A549 (cell line): ENCODE measurements at regions not wholly inside any gene's neighbourhood (a gene's known extent, or its start where the extent isn't known, plus 50 kb on each side); places are given as distances from the start of the nearest gene placed in this dataset.

Source experiments
- ATAC-seq, 2 experiments: fragments of 200-7000 bp in 1 of 2; fragments of >200 bp in 1 of 2; cut with Nextera tagmentation in 1 of 2; cut with Tn5 transposase in 1 of 2; 3 replicates each; pipeline versions ENCODE4 v1.8.0 to v1.9.1; 2018 to 2020; ENCODE audit warnings: mild to moderate bottlenecking in 1 of 2, moderate library complexity in 1 of 2
- CTCF ChIA-PET: fragments of 300-600 bp; sonication (Branson Sonifier 250); formaldehyde crosslinking; extraction: SDS; loops from one replicate; lab custom pipeline; 2021; ENCODE audit warnings: antibody characterized with exemption, inconsistent platforms; lab: Yijun Ruan, JAX
- POLR2A ChIA-PET: fragments of 350-600 bp; formaldehyde crosslinking; extraction: SDS; loops from one replicate; lab custom pipeline; 2021; ENCODE audit warnings: antibody characterized with exemption, inconsistent platforms; lab: Yijun Ruan, JAX
- DNase-seq, 2 experiments: peaks; one replicate each; pipeline versions ENCODE4 v3.0.0 to v3.0.0-alpha.2; 2011 to 2016; ENCODE audit warnings: low read depth in 1 of 2, low spot score in 1 of 2
- FAIRE-seq: peaks from 2 replicates; lab custom pipeline; 2011; peaks lifted over from hg19 to GRCh38; lab: Jason Lieb, UNC
- H3K27ac ChIP-seq, 2 experiments: fragments of >200 bp; sonication (Bioruptor Twin); formaldehyde crosslinking; 3 replicates each; pipeline ENCODE4 v1.5.1; 2016 to 2017
- H3K4me1 ChIP-seq: fragments of >200 bp; sonication (Bioruptor Twin); formaldehyde crosslinking; 3 replicates; pipeline ENCODE4 v1.6.1; 2016
- H3K4me2 ChIP-seq: fragments of >200 bp; sonication (Bioruptor Twin); formaldehyde crosslinking; 3 replicates; pipeline ENCODE4 v1.6.1; 2016
- H3K4me3 ChIP-seq: fragments of >200 bp; sonication (Bioruptor Twin); formaldehyde crosslinking; 3 replicates; pipeline ENCODE4 v1.5.1; 2016
- H3K9me3 ChIP-seq: fragments of >200 bp; sonication (Bioruptor Twin); formaldehyde crosslinking; 3 replicates; pipeline ENCODE4 v1.6.1; 2016
- BHLHE40 ChIP-seq: IDR thresholded peaks from 2 replicates; pipeline ENCODE4 v1.6.1; 2012; ENCODE audit warnings: low read depth, low read length, inconsistent platforms
- CEBPB ChIP-seq, 2 experiments: fragments of >200 bp in 1 of 2; sonication (Bioruptor Twin) in 1 of 2; formaldehyde crosslinking in 1 of 2; IDR thresholded peaks; 2 replicates each; pipeline ENCODE4 v1.6.1; 2012 to 2016
- FOSB ChIP-seq: fragments of 250-450 bp; sonication (Bioruptor Pico); IDR thresholded peaks from 2 replicates; pipeline ENCODE4 v1.5.0; 2020; ENCODE audit warnings: mild to moderate bottlenecking, moderate library complexity
- FOSL2 ChIP-seq, 2 experiments: fragments of 450-650 bp in 1 of 2; fragments of >200 bp in 1 of 2; sonication (Bioruptor Twin) in 1 of 2; formaldehyde crosslinking; IDR thresholded peaks; 2 replicates each; pipeline versions ENCODE4 v1.5.0 to v1.6.1; 2016 to 2020; ENCODE audit warnings: mild to moderate bottlenecking in 1 of 2, moderate library complexity in 1 of 2
- HOXB13 ChIP-seq: fragments of 250-450 bp; sonication (Bioruptor Pico); IDR thresholded peaks from 2 replicates; pipeline ENCODE4 v1.5.0; 2020; ENCODE audit warnings: low read depth, mild to moderate bottlenecking, moderate library complexity
- MAFK ChIP-seq: fragments of 450-650 bp; IDR thresholded peaks from 2 replicates; pipeline ENCODE4 v1.6.1; 2014; ENCODE audit not compliant: partially characterized antibody
- MYC ChIP-seq: IDR thresholded peaks from 2 replicates; pipeline ENCODE4 v1.6.1; 2012; ENCODE audit warnings: mild to moderate bottlenecking, inconsistent platforms, low read length, improper control_type of control experiment, borderline replicate concordance
- NR3C1 ChIP-seq: fragments of >200 bp; sonication (Bioruptor Twin); formaldehyde crosslinking; IDR thresholded peaks from 3 replicates; pipeline ENCODE4 v1.6.1; 2017
- PHF8 ChIP-seq: fragments of 200-600 bp; sonication (generic); IDR thresholded peaks from 2 replicates; pipeline ENCODE4 v1.6.1; 2016; ENCODE audit warnings: low read depth, mild to moderate bottlenecking, antibody characterized with exemption, moderate library complexity, borderline replicate concordance
- POLR2A ChIP-seq: IDR thresholded peaks from 2 replicates; pipeline ENCODE4 v1.6.1; 2012; ENCODE audit warnings: mild to moderate bottlenecking, low read length
- POLR2AphosphoS2 ChIP-seq: conservative IDR thresholded peaks from 2 replicates; pipeline ENCODE4 v1.6.1; 2012; ENCODE audit warnings: low read length, improper control_type of control experiment, inconsistent platforms
- RARB ChIP-seq: fragments of 250-450 bp; sonication (Bioruptor Pico); IDR thresholded peaks from 2 replicates; pipeline ENCODE4 v1.8.0; 2021; ENCODE audit warnings: mild to moderate bottlenecking, moderate library complexity
- RCOR1 ChIP-seq: fragments of 150-350 bp; IDR thresholded peaks from 2 replicates; pipeline ENCODE4 v1.6.1; 2014; ENCODE audit warnings: antibody characterized with exemption, low read length, low read depth
- RFX5 ChIP-seq: fragments of 450-650 bp; IDR thresholded peaks from 2 replicates; pipeline ENCODE4 v1.7.1; 2014; ENCODE audit warnings: antibody characterized with exemption, mild to moderate bottlenecking, moderate library complexity
- TP53 ChIP-seq: fragments of 250-450 bp; sonication (Bioruptor Pico); IDR thresholded peaks from 2 replicates; pipeline ENCODE4 v1.5.0; 2021; ENCODE audit warnings: mild to moderate bottlenecking, moderate library complexity
- ZFP36 ChIP-seq: fragments of 450-650 bp; IDR thresholded peaks from 2 replicates; pipeline ENCODE4 v1.6.1; 2014; ENCODE audit warnings: borderline replicate concordance; ENCODE audit not compliant: partially characterized antibody
- ZNF302 ChIP-seq: fragments of 250-450 bp; sonication (Bioruptor Pico); IDR thresholded peaks from 2 replicates; pipeline ENCODE4 v1.9.0; 2021; ENCODE audit warnings: inconsistent platforms, mild to moderate bottlenecking, moderate library complexity
- WGBS: methylation state at CpG from one replicate; pipeline ENCODE4 v1.1.6; 2017; ENCODE audit errors: missing lambda C conversion rate; 5-methylcytosine and 5-hydroxymethylcytosine counted together
- TF ChIP-seq, protein P1 (sequence below): fragments of 250-450 bp; sonication (Bioruptor Pico); IDR thresholded peaks from 2 replicates; pipeline ENCODE4 v1.5.0; 2021; ENCODE audit warnings: mild to moderate bottlenecking, moderate library complexity, borderline replicate concordance
- TF ChIP-seq, protein P2 (sequence below): fragments of >200 bp; sonication (Bioruptor Twin); formaldehyde crosslinking; IDR thresholded peaks from 3 replicates; pipeline ENCODE4 v1.6.1; 2016
- TF ChIP-seq, protein P3 (sequence below): fragments of >200 bp; sonication (Bioruptor Twin); formaldehyde crosslinking; IDR thresholded peaks from 3 replicates; pipeline ENCODE4 v1.5.1; 2016
- TF ChIP-seq, protein P4 (sequence below): fragments of >200 bp; sonication (Bioruptor Twin); formaldehyde crosslinking; IDR thresholded peaks from 2 replicates; pipeline ENCODE4 v1.6.1; 2016
- TF ChIP-seq, protein P5 (sequence below): fragments of 150-350 bp; IDR thresholded peaks from 2 replicates; pipeline ENCODE4 v1.6.1; 2014; ENCODE audit warnings: low read depth, mild to moderate bottlenecking, low read length
- TF ChIP-seq, protein P6 (sequence below): IDR thresholded peaks from 2 replicates; pipeline ENCODE4 v1.6.1; 2012

DNA sequence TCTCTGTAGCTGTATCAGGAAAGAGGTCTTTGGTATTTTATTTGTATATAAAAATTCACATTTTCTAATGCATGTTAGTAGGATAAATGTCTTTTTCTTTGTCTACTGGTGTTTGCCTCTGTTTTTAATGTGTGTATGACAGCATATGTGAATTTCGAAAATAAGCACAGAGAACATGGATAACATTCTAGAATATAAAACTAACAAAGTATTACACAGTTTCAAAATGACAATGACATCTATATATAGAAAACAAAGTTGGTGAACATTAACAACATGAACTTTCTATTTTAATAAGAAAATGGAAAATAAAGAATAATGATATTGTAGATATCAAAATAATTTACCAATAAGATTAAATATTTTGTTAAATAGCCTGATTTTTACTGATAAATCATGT is 608.0 kb downstream of the COL12A1 start:
- CTCF ChIA-PET: no interaction called here
- Histone ChIP-seq H3K4me1 (peaks cover 14% of the 10 kb centered on the region; the same call in 2 of the 3 replicates), H3K4me3 (no peak overlapping the region), H3K9me3 (0 out of 3 replicates have a peak, but pooled peaks cover 2% of the 10 kb centered on the region), H3K27ac (no peak overlapping the region; a peak in 1 of 6 replicates), H3K4me2 (peak overlapping the region; percentile 47)
- DNase-seq (no peak), FAIRE-seq (no peak), ATAC-seq (no peak)
- TF ChIP-seq, protein P1, sequence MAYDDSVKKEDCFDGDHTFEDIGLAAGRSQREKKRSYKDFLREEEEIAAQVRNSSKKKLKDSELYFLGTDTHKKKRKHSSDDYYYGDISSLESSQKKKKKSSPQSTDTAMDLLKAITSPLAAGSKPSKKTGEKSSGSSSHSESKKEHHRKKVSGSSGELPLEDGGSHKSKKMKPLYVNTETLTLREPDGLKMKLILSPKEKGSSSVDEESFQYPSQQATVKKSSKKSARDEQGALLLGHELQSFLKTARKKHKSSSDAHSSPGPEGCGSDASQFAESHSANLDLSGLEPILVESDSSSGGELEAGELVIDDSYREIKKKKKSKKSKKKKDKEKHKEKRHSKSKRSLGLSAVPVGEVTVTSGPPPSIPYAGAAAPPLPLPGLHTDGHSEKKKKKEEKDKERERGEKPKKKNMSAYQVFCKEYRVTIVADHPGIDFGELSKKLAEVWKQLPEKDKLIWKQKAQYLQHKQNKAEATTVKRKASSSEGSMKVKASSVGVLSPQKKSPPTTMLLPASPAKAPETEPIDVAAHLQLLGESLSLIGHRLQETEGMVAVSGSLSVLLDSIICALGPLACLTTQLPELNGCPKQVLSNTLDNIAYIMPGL (CRISPR knock-in tag): no peak
- no peak for TF ChIP-seq RARB
- no peak for TF ChIP-seq CEBPB (IDR thresholded peaks at IDR 0.05)
- no peak for TF ChIP-seq PHF8
- no peak for TF ChIP-seq BHLHE40
- TF ChIP-seq MYC: no peak
- no peak for TF ChIP-seq ZFP36
- TF ChIP-seq, protein P2, sequence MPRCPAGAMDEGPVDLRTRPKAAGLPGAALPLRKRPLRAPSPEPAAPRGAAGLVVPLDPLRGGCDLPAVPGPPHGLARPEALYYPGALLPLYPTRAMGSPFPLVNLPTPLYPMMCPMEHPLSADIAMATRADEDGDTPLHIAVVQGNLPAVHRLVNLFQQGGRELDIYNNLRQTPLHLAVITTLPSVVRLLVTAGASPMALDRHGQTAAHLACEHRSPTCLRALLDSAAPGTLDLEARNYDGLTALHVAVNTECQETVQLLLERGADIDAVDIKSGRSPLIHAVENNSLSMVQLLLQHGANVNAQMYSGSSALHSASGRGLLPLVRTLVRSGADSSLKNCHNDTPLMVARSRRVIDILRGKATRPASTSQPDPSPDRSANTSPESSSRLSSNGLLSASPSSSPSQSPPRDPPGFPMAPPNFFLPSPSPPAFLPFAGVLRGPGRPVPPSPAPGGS: no peak
- TF ChIP-seq MAFK: no peak
- no peak for TF ChIP-seq ZNF302 (CRISPR knock-in tag)
- TF ChIP-seq, protein P3, sequence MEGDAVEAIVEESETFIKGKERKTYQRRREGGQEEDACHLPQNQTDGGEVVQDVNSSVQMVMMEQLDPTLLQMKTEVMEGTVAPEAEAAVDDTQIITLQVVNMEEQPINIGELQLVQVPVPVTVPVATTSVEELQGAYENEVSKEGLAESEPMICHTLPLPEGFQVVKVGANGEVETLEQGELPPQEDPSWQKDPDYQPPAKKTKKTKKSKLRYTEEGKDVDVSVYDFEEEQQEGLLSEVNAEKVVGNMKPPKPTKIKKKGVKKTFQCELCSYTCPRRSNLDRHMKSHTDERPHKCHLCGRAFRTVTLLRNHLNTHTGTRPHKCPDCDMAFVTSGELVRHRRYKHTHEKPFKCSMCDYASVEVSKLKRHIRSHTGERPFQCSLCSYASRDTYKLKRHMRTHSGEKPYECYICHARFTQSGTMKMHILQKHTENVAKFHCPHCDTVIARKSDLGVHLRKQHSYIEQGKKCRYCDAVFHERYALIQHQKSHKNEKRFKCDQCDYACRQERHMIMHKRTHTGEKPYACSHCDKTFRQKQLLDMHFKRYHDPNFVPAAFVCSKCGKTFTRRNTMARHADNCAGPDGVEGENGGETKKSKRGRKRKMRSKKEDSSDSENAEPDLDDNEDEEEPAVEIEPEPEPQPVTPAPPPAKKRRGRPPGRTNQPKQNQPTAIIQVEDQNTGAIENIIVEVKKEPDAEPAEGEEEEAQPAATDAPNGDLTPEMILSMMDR: no peak
- POLR2A ChIA-PET: no interaction called here
- WGBS: 97% methylated on average over 1 of the region's 1 CpG

DNA sequence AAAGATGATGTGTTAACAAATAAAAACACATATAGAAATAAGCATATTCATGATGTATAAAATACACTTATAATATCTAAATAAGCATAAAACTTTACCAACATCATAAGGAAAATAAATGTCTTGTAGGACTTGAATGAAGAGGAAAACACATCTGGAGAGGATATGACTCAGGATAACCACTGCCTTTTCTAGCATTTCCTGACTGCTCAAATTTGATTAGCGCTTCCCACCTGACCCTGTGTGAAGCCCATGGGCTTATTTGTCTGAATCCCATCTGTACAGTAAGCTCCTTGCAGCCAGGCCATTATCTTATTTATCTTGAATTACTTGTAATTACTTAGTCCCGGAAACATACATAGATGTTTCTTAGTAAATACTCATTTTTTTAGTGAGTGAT is 608.6 kb downstream of the COL12A1 start:
- peaks cover 14% of the 10 kb centered on the region; the same call in 2 of the 3 replicates for H3K4me1 ChIP-seq
- CTCF ChIA-PET: no interaction called here
- WGBS: 96% methylated on average over 2 of the region's 2 CpGs
- ATAC-seq (no peak), FAIRE-seq (no peak), DNase-seq (no peak)
- TF ChIP-seq, protein P4, sequence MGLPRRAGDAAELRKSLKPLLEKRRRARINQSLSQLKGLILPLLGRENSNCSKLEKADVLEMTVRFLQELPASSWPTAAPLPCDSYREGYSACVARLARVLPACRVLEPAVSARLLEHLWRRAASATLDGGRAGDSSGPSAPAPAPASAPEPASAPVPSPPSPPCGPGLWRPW: no peak
- TF ChIP-seq, protein P5, sequence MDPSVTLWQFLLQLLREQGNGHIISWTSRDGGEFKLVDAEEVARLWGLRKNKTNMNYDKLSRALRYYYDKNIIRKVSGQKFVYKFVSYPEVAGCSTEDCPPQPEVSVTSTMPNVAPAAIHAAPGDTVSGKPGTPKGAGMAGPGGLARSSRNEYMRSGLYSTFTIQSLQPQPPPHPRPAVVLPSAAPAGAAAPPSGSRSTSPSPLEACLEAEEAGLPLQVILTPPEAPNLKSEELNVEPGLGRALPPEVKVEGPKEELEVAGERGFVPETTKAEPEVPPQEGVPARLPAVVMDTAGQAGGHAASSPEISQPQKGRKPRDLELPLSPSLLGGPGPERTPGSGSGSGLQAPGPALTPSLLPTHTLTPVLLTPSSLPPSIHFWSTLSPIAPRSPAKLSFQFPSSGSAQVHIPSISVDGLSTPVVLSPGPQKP: no peak
- TF ChIP-seq POLR2AphosphoS2: no peak
- TF ChIP-seq NR3C1: no peak
- POLR2A ChIA-PET: no interaction called here
- H3K4me3 ChIP-seq: no peak overlapping the region
- no peak overlapping the region for H3K27ac ChIP-seq
- 0 out of 3 replicates have a peak, but pooled peaks cover 2% of the 10 kb centered on the region for H3K9me3 ChIP-seq
- H3K4me2 ChIP-seq: no peak overlapping the region; the same call in 2 of the 3 replicates

DNA sequence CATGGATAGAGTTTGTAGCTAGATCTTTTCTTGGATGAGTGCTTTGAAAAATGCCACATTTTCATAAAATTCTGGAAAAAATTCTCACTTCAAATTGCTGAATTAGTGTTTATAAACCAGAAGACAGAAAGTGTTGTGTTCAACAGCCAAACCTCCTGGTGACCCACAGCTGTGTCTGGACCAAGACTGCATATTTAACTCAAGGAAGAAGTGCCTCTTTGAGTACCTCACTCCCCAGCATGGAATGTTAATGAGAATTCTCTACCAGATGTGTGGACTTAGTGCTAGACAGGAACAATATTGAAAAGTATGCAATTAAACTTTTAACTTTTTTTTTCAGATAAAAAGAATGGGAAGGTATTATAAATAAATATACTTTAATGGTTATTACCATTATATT is 609.3 kb downstream of the COL12A1 start:
- Histone ChIP-seq H3K4me2 (no peak overlapping the region), H3K4me3 (no peak overlapping the region), H3K9me3 (0 out of 3 replicates have a peak, but pooled peaks cover 2% of the 10 kb centered on the region), H3K4me1 (peaks cover 14% of the 10 kb centered on the region; the same call in 2 of the 3 replicates), H3K27ac (no peak overlapping the region)
- CTCF ChIA-PET: no interaction called here
- ATAC-seq (no peak), DNase-seq (no peak), FAIRE-seq (no peak)
- POLR2A ChIA-PET: no interaction called here
- TF ChIP-seq FOSL2 (IDR thresholded peaks at IDR 0.05): no peak
- TF ChIP-seq FOSL2 (CRISPR knock-in tag; IDR thresholded peaks at IDR 0.05): no peak
- no peak for TF ChIP-seq HOXB13 (CRISPR knock-in tag)
- TF ChIP-seq TP53: no peak
- TF ChIP-seq RFX5: no peak
- TF ChIP-seq, protein P4: no peak
- TF ChIP-seq MAFK: no peak
- TF ChIP-seq BHLHE40: no peak
- no peak for TF ChIP-seq POLR2A
- TF ChIP-seq FOSB (CRISPR knock-in tag): no peak
- TF ChIP-seq, protein P2: no peak
- no peak for TF ChIP-seq RCOR1
- TF ChIP-seq, protein P6, sequence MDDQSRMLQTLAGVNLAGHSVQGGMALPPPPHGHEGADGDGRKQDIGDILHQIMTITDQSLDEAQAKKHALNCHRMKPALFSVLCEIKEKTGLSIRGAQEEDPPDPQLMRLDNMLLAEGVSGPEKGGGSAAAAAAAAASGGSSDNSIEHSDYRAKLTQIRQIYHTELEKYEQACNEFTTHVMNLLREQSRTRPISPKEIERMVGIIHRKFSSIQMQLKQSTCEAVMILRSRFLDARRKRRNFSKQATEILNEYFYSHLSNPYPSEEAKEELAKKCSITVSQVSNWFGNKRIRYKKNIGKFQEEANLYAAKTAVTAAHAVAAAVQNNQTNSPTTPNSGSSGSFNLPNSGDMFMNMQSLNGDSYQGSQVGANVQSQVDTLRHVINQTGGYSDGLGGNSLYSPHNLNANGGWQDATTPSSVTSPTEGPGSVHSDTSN: no peak
